ENCODE measurements at regions not wholly inside any gene's neighbourhood (a gene's known extent, or its start where the extent isn't known, plus 50 kb on each side); places are given as distances from the start of the nearest gene placed in this dataset.

DNA sequence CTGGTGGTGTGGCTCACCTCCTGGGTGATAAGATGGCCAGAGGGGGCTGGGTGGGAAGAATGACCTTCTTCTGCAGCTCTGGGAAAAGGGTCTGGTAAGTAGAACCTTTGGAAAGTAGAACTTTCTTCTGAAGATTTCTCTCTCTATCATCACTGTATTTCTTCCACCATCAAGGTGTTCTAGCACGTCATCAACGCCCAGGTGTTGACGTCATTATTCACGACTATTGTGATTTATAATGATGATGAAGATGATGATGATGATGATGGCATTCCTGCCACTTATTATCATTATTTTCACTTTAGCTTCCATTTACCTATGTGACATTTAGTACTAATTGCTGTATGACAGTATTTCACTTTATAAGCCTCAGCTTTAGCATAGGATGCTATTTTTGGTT lies 525.6 kb upstream of the ADARB2 start:
- TF ChIP-seq CTCF (IDR thresholded peaks at IDR 0.05) (no peak), POLR2A (IDR thresholded peaks at IDR 0.05) (no peak)

Data from right lobe of liver (tissue), 4 donors.